Esophagus squamous epithelium (tissue), 5 donors: ENCODE measurements at regions not wholly inside any gene's neighbourhood (a gene's known extent, or its start where the extent isn't known, plus 50 kb on each side); places are given as distances from the start of the nearest gene placed in this dataset.

Source experiments
- DNase-seq: peaks from one replicate; lab custom pipeline; 2025; lab: John Stamatoyannopoulos, UW
- H3K27ac ChIP-seq, 4 donors: fragments of 200-600 bp; sonication (generic); one replicate each; pipeline ENCODE4 v1.5.1; 2016 to 2019; ENCODE audit warnings: mild to moderate bottlenecking in 1 of 4
- H3K27me3 ChIP-seq, 4 donors: fragments of 200-600 bp; sonication (generic); 1 replicate in 3 of 4; 2 replicates in 1 of 4; pipeline versions ENCODE4 v1.5.1 to v1.6.0; 2017 to 2021; ENCODE audit warnings: antibody characterized with exemption in 1 of 4
- H3K36me3 ChIP-seq, 3 donors: fragments of 200-600 bp; sonication (generic); one replicate each; pipeline ENCODE4 v1.5.1; 2016 to 2019
- H3K4me1 ChIP-seq, 3 donors: fragments of 200-600 bp; sonication (generic); one replicate each; pipeline ENCODE4 v1.5.1; 2017 to 2019
- H3K4me3 ChIP-seq, 4 donors: fragments of 200-600 bp; sonication (generic); 1 replicate in 3 of 4; 2 replicates in 1 of 4; pipeline ENCODE4 v1.5.1; 2016 to 2019; ENCODE audit warnings: mild to moderate bottlenecking in 2 of 4, moderate library complexity in 1 of 4
- H3K9me3 ChIP-seq, 3 donors: fragments of 200-600 bp; sonication (generic); one replicate each; pipeline ENCODE4 v1.5.1; 2016 to 2019
- POLR2A ChIP-seq, 4 donors: fragments of 450-650 bp; IDR thresholded peaks; one replicate each; pipeline ENCODE4 v1.6.1; 2017; ENCODE audit warnings: antibody characterized with exemption in 4 of 4, mild to moderate bottlenecking in 4 of 4, moderate library complexity in 3 of 4
- WGBS, 2 donors: methylation state at CpG; one replicate each; pipeline ENCODE4 v1.1.5; 2018; 5-methylcytosine and 5-hydroxymethylcytosine counted together
- intact Hi-C: fragments of 100-400 bp; cut with DNase I; formaldehyde crosslinking; loops from one replicate; pipeline ENCODE4 v1.15.0; 2022
- TF ChIP-seq, protein P1 (sequence below), 6 experiments: fragments of 450-650 bp in 4 of 6; fragments of 200-600 bp in 2 of 6; sonication (generic) in 2 of 6; IDR thresholded peaks; one replicate each; pipeline ENCODE4 v1.5.1; 2016 to 2019; ENCODE audit warnings: antibody characterized with exemption in 6 of 6, mild to moderate bottlenecking in 4 of 6, moderate library complexity in 4 of 6
- donor health status: DM: yes; HTN: yes; CAD: no.

DNA sequence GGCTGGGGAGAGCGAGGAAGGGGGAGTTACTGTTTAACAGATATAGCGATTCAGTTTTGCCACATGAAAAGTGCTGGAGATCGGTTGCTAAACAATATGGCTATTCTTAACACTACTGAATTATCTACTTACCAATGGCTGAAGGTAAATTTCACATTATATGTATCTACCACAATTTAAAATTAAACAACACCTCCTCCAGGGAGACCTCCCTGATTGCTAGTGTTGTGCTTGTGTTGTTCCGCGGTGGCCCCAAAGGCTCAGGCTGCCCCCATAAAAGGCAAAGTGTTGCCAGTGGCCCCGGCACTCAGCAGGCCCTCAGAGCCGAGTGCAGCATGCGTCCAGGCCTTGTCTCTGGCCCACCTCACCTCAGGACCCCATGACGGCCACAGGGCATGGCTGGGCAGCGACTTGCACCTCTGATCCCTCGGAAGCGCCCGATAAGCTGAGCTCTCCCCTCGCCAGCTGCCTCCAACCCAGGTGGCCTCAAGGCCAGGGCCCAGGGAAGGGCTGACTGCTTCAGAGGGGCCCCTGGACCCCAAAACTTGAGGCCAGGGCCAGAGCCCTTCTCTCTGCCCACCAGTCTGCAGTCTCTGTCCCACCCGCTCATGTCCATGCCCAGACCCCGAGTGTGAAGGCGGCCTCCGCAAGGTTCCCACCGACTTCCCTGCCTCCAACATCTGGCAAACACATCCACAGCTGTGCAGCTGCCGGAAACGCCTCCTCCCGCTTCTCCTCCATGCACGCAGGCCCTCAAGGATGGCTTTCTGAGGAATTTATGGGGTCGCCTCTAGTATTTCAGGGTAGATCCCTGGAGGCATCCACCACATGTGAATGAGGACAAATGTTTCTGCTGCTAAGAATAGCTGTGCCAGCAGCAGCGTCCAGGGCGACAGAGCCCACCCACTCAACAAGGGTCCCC, 60.0 kb downstream of the NCOR2 start:
- intact Hi-C loops: no loop called here
- WGBS, 2 donors: 88% methylated on average over 5 to 6 of the region's 26 CpGs
- TF ChIP-seq, protein P1, sequence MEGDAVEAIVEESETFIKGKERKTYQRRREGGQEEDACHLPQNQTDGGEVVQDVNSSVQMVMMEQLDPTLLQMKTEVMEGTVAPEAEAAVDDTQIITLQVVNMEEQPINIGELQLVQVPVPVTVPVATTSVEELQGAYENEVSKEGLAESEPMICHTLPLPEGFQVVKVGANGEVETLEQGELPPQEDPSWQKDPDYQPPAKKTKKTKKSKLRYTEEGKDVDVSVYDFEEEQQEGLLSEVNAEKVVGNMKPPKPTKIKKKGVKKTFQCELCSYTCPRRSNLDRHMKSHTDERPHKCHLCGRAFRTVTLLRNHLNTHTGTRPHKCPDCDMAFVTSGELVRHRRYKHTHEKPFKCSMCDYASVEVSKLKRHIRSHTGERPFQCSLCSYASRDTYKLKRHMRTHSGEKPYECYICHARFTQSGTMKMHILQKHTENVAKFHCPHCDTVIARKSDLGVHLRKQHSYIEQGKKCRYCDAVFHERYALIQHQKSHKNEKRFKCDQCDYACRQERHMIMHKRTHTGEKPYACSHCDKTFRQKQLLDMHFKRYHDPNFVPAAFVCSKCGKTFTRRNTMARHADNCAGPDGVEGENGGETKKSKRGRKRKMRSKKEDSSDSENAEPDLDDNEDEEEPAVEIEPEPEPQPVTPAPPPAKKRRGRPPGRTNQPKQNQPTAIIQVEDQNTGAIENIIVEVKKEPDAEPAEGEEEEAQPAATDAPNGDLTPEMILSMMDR (IDR thresholded peaks at IDR 0.05): no peak
- TF ChIP-seq POLR2A (IDR thresholded peaks at IDR 0.05): no peak
- peak overlapping the region; percentile 58 to 86 (median 82) for H3K27ac ChIP-seq
- no peaks in the 10 kb centered on the region for H3K27me3 ChIP-seq
- no peak for DNase-seq
- peaks cover 0 to 4% (median 0%) of the 10 kb centered on the region in 3 donors for H3K36me3 ChIP-seq
- peaks cover 50 to 98% (median 57%) of the 10 kb centered on the region in 3 donors for H3K4me1 ChIP-seq
- no peaks in the 10 kb centered on the region for H3K9me3 ChIP-seq
- no peak overlapping the region for H3K4me3 ChIP-seq

DNA sequence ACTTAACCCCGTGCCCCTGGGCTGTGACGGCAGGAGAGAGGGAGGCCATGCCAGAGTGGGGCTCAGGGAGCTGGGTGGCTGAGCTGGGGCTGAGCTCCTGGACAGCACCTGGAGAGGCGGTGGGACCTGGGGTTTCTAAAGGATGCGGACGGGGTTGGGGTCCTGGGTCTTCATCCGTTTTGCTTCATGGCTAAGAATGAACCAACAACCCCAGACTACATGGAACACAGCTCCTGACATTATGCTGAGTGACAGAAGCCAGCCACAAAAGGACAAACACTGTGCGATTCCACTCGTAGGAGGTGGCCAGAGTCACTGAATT, 60.6 kb downstream of the NCOR2 start:
- peaks cover 45 to 98% (median 53%) of the 10 kb centered on the region in 3 donors for H3K4me1 ChIP-seq
- intact Hi-C loops: no loop called here
- no peaks in the 10 kb centered on the region for H3K27me3 ChIP-seq
- peak overlapping the region in 1 of 4 donors; percentile 36 for H3K4me3 ChIP-seq
- H3K27ac ChIP-seq: peak overlapping the region; percentile 58 to 86 (median 82)
- no peak for DNase-seq
- WGBS, 2 donors: 61 to 62% methylated on average over 7 of the region's 8 CpGs
- peaks cover 0 to 4% (median 0%) of the 10 kb centered on the region in 3 donors for H3K36me3 ChIP-seq
- no peak for TF ChIP-seq POLR2A (IDR thresholded peaks at IDR 0.05)
- TF ChIP-seq, protein P1 (IDR thresholded peaks at IDR 0.05): no peak
- H3K9me3 ChIP-seq: no peaks in the 10 kb centered on the region

DNA sequence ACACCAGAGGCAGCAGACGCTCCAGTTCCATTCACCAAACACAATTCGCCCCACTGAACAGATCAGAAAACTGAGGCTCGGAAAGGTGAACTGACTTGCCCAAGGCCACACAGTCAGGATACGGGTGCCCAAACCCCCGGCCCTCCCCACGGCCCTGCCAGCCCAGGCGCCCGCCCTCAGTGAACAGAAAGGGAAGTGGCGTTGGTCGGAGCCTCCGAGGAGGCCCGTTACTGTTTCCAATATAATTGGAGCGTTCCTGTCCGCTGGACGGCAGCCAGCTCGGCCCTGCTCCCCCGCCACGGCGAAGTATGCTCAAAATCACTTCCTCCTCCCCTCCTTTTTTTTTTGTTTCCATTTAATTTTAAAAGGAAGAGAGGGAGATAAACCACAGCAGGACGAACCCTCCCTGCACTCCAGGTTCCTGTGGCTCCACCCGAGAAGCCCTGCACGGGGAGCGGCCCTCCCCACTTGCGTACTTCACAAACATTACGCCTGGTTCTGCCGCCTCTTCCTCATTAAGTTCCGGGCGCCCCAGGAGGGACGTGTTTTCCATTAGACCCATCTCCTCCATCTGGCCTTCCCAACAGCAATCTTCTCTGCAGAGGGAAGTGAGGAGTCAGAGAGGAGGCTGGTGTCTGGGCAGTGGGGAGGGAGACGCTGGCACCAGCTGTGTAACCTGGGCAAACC, 61.1 kb downstream of the NCOR2 start:
- Histone ChIP-seq H3K27me3 (no peaks in the 10 kb centered on the region), H3K4me3 (peak overlapping the region in 2 of 4 donors; percentile 4 to 36), H3K9me3 (no peaks in the 10 kb centered on the region), H3K36me3 (peaks cover 0 to 3% (median 0%) of the 10 kb centered on the region in 3 donors), H3K27ac (peak overlapping the region; percentile 58 to 86 (median 82)), H3K4me1 (peaks cover 45 to 98% (median 53%) of the 10 kb centered on the region in 3 donors)
- 20 to 54% methylated on average over 6 to 28 of the region's 30 CpGs for WGBS, 2 donors
- intact Hi-C loops: no loop called here
- peak in 1 of 4 donors; percentile 30 for TF ChIP-seq POLR2A (IDR thresholded peaks at IDR 0.05)
- TF ChIP-seq, protein P1 (IDR thresholded peaks at IDR 0.05): no peak
- peak; percentile 25 for DNase-seq

DNA sequence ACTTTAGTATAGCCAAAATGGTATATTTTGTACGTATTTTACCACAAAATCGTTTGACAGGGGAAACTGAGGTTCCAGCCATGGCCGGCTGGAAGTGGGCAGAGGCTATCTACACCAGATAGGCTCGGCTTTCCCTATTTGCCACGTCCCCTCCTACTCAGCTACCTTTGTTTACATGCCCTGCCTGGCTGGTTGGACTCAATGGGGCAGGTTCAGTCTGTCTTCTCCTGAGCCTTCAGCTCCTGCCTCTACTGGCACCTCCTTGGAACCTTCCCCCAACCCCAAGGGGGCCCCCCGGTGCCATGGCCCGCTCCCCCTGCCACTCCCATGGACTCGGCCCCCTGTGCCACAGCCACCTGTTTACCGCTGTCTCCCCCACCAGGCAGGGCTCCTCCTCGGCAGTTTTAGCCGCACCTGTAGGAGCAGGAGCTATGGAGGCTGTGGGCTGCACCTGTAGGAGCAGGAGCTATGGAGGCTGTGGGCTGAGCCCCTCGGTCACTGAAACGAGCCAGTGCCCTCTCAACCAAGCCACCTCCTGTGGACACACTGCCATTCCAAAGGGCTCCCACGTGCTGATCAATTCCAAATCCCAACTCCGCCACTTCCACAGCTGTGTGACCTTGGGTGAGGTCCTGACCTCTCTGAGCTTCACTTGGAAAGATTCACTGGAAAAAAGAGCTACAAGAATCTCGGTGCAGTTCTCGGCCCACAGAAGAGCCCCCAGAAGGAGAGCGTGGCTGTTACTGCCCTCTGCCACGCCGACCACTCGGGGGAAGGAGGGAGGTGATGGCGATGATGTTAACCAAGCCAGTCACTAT, 62.2 kb downstream of the NCOR2 start:
- Histone ChIP-seq H3K27me3 (no peaks in the 10 kb centered on the region), H3K4me1 (peaks cover 46 to 98% (median 55%) of the 10 kb centered on the region in 3 donors), H3K36me3 (no peaks in the 10 kb centered on the region), H3K9me3 (no peaks in the 10 kb centered on the region), H3K4me3 (no peak overlapping the region), H3K27ac (peak overlapping the region; percentile 58 to 86 (median 82))
- TF ChIP-seq POLR2A (IDR thresholded peaks at IDR 0.05): no peak
- TF ChIP-seq, protein P1 (IDR thresholded peaks at IDR 0.05): no peak
- no peak for DNase-seq
- intact Hi-C loops: no loop called here
- WGBS, 2 donors: 58 to 81% methylated on average over 12 to 14 of the region's 22 CpGs
